ENCODE measurements at regions not wholly inside any gene's neighbourhood (a gene's known extent, or its start where the extent isn't known, plus 50 kb on each side); places are given as distances from the start of the nearest gene placed in this dataset.

DNA sequence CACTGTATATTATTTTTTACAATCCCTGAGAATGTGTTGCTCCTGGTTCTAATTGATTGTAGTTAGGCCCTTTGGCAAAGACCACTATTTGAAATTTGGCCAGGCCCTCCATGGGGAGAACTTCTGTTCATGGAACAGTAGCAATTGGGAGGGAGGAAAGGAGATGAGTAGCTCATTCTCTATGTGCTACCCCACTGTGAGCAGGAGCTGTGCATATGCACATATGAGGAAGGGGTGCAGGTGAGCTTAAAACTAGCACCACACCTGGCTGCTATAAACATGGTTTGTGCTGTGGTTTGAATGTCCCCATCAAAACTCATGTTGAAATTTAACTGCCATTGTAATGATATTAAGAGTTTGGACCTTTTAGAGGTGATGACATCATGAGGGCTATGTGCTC is 1483.2 kb downstream of the PCDH7 start:
- DNase-seq, result no peak

DNA sequence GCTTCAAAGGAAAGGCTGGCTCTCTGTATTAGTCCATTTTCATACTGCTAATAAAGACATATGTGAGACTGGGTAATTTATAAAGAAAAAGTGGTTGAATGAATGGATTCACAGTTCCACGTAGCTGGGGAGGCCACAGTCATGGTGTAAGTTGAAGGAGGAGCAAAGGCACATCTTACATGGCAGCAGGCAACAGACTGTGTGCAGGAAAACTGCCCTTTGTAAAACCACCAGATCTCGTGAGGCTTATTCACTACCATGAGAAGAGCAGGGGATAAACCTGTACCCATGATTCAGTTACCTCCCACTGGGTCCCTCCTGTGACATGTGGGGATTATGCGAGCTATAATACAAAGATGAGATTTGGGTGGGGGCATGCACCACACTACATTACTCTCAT is 1486.6 kb downstream of the PCDH7 start:
- DNase-seq, result no peak

GRCh38 chr4:32207456-32207855 is 1487.3 kb downstream of the PCDH7 start:
- DNase-seq, result no peak

DNA sequence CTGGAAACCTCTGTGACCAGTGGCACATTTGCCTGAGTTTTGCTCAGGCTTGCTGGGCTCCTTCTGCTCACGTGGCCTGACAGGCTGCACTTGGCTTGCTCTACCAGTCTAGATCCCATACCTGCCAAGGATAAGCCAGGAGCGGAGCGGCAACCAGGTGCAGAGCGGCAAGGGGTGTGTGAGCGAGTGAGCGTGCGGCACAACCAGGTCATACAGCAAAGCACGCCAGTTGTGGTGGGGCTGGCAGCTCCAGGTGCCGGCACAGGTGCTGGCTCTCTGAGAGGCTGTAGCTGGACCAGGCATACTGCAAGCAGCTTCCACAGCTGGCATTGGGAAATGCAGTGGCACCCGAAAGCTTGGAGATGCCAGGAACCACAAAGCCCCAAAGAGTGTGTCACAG is 1495.1 kb downstream of the PCDH7 start:
- DNase-seq, result no peak

- DNase-seq, result no peak
These were observed 1496.3 kb downstream of the PCDH7 start for GRCh38 chr4:32216502-32216901.

- DNase-seq, result no peak
These were observed 1499.3 kb downstream of the PCDH7 start for GRCh38 chr4:32219306-32220075.

DNA sequence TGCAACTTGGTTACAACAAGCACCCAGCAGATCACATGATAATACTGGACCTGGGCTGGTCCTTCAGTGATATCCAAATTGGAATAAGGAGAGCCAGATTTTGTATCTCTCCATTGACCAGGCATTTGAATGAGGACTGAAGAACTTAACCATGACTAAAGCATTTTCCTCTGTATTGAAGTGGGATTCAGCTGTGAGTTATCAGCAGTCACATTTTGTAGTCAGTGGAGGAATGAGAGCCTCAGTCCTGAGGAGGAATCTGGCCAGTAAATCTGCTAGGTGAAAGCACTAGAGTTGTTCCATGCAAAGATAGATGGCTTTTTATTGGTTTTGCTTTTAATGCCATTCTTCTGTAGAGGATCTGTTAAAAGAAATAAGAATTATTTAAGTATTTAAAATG is 1506.0 kb downstream of the PCDH7 start:
- DNase-seq, result no peak

GRCh38 chr4:32226733-32227132 is 1506.6 kb downstream of the PCDH7 start:
- DNase-seq, result no peak

- no peak for DNase-seq
These were observed 1523.8 kb downstream of the PCDH7 start for GRCh38 chr4:32243926-32244325.

DNA sequence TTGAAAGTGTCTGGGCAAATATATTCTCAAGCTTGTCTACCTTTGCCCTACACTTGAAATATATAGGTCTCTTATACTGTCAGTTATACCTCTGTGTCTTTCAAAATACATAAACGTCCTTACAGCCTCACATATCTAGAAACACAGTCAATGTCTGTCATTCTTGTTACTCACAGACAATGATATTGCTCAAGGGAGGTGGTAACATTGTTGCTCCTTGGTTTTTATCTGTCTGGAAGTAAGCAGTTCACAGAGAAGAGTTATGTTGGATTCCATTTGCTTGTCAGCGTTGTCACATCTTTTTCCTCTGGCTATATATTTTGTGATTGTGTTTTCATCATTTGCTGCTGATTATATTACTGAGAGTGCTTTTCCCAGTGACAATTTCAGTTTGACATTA is 1528.9 kb downstream of the PCDH7 start:
- no peak for DNase-seq

GRCh38 chr4:32251126-32251525 is 1531.0 kb downstream of the PCDH7 start:
- no peak for DNase-seq

GRCh38 chr4:32251926-32252325 is 1531.8 kb downstream of the PCDH7 start:
- no peak for DNase-seq

DNA sequence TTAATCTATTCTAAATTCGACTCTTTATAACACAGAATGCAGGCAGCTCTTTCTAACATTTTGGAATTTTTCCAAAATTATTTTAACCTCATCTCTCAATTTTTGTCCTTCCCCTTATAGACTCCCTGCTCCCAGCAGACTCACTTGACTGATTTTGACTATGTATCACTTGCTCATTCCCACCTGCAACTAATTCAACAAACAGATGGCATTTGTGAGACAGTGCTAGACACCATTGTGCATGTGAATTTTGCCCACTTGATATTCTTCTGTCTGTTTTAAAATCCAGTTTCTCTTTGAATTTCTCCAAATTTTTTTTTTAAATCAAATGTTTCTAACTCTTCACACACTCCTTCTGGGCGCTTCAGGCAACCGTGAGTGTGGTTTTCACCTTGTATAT is 1534.0 kb downstream of the PCDH7 start:
- no peak for DNase-seq

DNA sequence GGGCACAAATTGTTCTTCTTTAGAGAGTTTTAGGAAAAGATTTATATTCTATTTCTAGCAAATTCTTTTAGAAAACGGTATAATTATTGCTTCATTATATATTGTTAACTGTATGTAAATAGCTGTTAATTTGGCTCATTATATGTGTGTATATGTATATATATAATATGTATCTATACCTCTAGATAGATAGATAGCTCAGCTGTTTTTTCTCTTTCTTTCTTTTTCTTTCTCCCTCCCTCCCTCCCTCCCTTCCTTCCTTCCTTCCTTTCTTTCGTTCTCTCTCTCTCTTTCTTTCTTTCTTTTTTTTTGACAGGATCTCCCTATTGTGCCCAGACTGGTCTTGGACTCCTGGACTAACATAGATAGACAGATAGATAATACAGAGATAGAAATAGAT is 1538.8 kb downstream of the PCDH7 start:
- no peak for DNase-seq

GRCh38 chr4:32261196-32261595 is 1541.0 kb downstream of the PCDH7 start:
- no peak for DNase-seq

DNA sequence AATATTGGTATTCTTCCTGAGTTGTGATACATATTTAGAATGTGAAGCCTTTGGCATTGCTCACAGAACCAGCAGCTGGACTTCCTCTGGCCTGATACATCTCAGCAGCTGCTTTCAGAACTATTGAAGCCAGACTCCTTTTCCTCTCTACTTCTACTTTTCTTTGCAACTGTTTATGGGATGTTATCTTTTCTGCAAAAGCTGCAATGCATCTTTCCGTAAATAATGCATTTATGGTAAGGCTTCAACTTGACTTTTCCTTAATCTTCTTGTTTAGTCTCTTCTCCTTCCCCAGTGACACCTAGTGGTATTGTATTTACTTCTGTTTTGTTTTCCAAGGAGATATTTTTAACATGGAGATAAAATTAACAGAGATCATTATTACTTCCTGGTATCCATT is 1548.7 kb downstream of the PCDH7 start:
- DNase-seq, result no peak

GRCh38 chr4:32290102-32290501 is 1569.9 kb downstream of the PCDH7 start:
- no peak for DNase-seq

GRCh38 chr4:32318926-32319325 is 1598.8 kb downstream of the PCDH7 start:
- DNase-seq, result no peak

DNA sequence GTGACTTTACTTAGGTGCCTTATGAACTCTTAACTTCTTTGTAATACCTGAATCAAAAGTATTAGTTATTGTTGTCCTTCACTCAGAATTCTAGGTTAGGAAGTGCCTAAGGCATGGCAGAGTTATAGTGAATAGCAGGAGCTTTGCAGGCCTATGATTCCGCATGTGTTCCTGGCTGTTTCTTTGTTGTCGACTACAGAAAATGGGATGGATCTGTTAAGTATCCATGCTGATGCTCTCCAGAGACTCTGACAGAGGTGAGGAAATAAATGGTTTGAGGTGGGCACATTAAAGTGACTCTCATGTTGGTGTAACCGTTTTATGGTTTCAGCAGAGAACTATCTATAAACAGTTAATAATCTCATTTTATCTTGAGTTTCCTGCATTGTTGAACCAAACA is 1601.3 kb downstream of the PCDH7 start:
- no peak for DNase-seq

GRCh38 chr4:32334759-32335158 is 1614.6 kb downstream of the PCDH7 start:
- no peak for DNase-seq

- DNase-seq, result no peak
These were observed 1617.2 kb downstream of the PCDH7 start for GRCh38 chr4:32337403-32337802.

DNA sequence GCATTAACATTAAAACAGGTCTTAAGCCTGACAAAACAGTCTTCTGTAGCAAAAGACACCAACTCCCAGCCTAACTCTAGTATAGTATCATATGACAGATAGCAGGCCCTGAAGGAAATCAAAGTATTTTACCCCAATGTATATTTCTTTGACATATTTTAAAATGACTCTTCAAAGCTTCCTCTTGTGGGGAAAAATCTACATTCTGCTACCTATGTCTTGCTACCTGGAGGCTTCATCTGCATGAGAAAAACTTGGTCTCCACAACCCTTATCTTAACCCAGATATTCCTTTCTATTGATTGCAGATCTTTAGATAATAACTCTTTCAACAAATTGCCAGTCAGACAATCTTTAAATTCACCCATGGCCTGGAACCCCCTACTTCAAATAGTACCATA is 1620.4 kb downstream of the PCDH7 start:
- no peak for DNase-seq

GRCh38 chr4:32341342-32341741 is 1621.2 kb downstream of the PCDH7 start:
- DNase-seq, result no peak

- DNase-seq, result no peak
These were observed 1621.9 kb downstream of the PCDH7 start for GRCh38 chr4:32342054-32342453.

GRCh38 chr4:32349026-32349425 is 1628.9 kb downstream of the PCDH7 start:
- no peak for DNase-seq
